22Rv1 (cell line): ENCODE measurements at regions not wholly inside any gene's neighbourhood (a gene's known extent, or its start where the extent isn't known, plus 50 kb on each side); places are given as distances from the start of the nearest gene placed in this dataset.
A peak's percentile ranks its signal among the peaks of the same experiment; 100 is the strongest.
"Not testable (repeated sequence)": the region's sequence is repeated elsewhere in the genome, so short reads cannot be mapped to it uniquely, and the experiment has no call there.

Experiments
- H3K27ac ChIP-seq: fragments of 450-650 bp; 2 replicates; pipeline ENCODE4 v1.5.1; 2017
- CTCF ChIP-seq: fragments of 450-650 bp; IDR thresholded peaks from 2 replicates; pipeline ENCODE4 v1.5.1; 2017; ENCODE audit warnings: mild to moderate bottlenecking
- ZFX ChIP-seq: fragments of 450-650 bp; IDR thresholded peaks from 2 replicates; pipeline ENCODE4 v1.6.1; 2017; ENCODE audit warnings: antibody characterized with exemption, borderline replicate concordance

- no peak overlapping the region for H3K27ac ChIP-seq
- no peak for TF ChIP-seq ZFX
- TF ChIP-seq CTCF = no peak
These were observed 820.2 kb downstream of the TRIML1 start for GRCh38 chr4:188959424-188959823.

GRCh38 chr4:188960411-188961093 lies 821.3 kb downstream of the TRIML1 start:
- TF ChIP-seq ZFX (no peak), CTCF (no peak)
- no peak overlapping the region for H3K27ac ChIP-seq

- no peak overlapping the region for H3K27ac ChIP-seq
- TF ChIP-seq CTCF (peak; percentile 65), ZFX (no peak)
These were observed 831.9 kb downstream of the TRIML1 start for GRCh38 chr4:188971125-188971524.

- TF ChIP-seq CTCF (no peak), ZFX (no peak)
- H3K27ac ChIP-seq = no peak overlapping the region
These were observed 836.0 kb downstream of the TRIML1 start for GRCh38 chr4:188975271-188975670.

- H3K27ac ChIP-seq = no peak overlapping the region
These were observed 837.4 kb downstream of the TRIML1 start for GRCh38 chr4:188976644-188977115.

GRCh38 chr4:188977232-188977631 lies 838.0 kb downstream of the TRIML1 start:
- H3K27ac ChIP-seq = not testable (repeated sequence)

More at GRCh38 chr4:188976644-188977115, 837.4 kb downstream of the TRIML1 start:
- no peak for TF ChIP-seq CTCF
- no peak for TF ChIP-seq ZFX

GRCh38 chr4:188984518-188984917 lies 845.3 kb downstream of the TRIML1 start:
- no peak for TF ChIP-seq ZFX
- no peak overlapping the region for H3K27ac ChIP-seq

GRCh38 chr4:188986271-188986689 lies 847.0 kb downstream of the TRIML1 start:
- TF ChIP-seq CTCF = no peak
- no peak for TF ChIP-seq ZFX
- no peak overlapping the region for H3K27ac ChIP-seq
